Fibroblast of skin of abdomen (primary cell): ENCODE measurements at regions not wholly inside any gene's neighbourhood (a gene's known extent, or its start where the extent isn't known, plus 50 kb on each side); places are given as distances from the start of the nearest gene placed in this dataset.
A peak's percentile ranks its signal among the peaks of the same experiment; 100 is the strongest.
"Not testable (repeated sequence)": the region's sequence is repeated elsewhere in the genome, so short reads cannot be mapped to it uniquely, and the experiment has no call there.

Source experiments
- DNase-seq: peaks from one replicate; pipeline ENCODE4 v3.0.0-alpha.2; 2013

DNA sequence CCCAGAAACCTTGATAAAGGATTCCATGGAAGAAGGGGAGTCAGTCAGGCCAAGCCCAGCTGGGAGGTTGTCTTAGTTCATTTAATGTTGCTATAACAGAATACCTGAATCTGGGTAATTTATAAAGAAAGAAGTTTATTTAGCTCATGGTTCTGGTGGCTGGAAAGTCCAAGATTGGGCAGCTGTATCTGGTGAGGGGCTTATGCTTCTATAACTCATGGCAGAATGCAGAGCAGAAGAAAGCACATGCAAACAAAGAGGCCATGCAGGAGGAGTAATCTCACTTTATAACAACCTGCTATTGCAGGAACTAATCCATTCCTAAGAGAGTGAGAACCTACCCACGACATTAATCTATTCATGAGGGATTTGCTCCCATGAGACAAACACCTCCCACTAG, 54.2 kb upstream of the ANKRD1 start:
- DNase-seq: no peak

DNA sequence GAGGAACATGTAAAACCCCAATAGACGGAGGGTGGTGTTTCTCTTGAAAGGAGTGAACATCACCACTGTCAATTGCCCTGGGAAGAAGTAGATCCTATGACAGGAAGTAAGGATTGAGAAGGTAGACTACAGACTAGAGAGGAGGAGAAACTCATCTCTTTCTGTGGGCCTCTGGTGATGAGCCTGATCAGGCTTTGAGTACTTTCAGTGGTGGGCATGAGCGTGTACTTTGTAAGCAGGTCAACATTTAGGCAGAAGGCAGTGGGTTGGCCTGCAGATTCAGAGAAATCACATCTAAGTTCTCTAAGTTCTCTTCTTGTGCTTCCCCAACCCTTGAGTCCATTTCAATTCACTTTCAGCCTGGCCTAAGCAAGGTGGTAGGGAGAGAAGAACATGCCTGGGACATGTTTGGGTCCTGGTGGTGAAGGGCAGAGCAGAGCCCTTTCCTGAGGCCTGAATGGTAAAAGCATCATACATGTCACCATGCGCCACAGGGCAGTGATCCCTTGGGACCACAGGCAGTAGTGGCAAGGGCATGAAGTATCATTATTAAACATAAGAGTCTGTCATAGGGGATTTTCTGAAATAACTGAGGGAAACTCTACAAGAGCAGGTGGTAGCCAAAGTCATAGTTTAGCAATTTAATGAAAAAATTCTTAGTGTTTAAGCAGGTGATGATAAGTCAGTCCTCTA, 56.4 kb upstream of the ANKRD1 start:
- no peak for DNase-seq

DNA sequence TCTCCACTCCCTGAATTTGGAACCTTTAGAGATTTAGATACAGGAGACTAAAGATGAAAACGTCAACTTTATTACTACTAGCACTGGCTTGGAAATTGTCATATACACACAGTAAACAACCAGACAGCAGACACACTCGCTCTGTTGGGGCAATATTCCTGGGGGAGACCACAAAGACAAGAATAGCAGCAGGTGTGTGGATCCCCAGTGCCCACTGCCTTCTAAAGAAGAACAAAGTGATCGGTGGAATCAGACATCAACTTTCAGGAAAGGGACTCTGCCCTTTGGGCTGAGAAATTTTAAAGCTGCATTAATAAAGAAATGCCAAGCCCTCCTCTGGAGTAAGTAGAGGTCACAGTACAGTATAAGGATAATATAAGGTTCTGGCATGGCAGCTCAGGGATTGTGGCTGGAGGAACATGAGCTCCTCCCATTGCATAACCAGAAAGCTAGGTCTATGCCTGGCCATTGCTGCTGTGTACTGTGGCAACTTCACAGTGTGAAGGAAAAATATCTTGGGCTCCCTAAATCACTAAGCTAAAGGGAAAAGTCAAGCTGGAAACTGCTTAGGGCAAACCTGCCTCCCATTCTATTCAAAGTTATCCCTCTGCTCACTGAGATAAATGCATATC, 57.1 kb upstream of the ANKRD1 start:
- DNase-seq: no peak

DNA sequence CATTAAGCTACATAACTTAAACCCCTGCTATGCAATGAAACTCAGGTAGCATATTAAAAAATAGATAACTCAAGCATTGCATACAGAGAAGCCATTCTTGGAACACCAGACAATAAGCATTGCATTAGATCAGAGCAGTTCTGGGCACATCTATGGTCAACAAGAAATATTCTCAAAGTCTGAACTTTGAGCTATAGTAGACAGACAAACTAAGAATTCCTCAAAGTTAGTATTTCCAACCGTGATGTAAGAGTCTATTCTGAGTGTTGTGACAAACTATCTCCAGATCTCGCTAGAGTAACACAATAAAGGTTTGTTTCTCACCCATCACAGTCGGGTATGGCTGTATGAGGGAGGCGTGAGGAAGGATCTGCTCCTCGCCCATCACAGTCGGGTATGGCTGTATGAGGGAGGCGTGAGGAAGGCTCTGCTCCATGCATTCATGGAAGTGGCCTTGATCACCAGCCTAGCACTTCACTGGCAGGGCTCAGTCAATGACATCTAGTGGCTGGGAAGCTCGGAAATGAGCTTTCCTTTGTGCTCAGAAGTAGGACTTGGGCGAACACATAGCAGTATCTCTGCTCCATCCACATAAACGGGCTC, 61.6 kb upstream of the ANKRD1 start:
- no peak for DNase-seq

DNA sequence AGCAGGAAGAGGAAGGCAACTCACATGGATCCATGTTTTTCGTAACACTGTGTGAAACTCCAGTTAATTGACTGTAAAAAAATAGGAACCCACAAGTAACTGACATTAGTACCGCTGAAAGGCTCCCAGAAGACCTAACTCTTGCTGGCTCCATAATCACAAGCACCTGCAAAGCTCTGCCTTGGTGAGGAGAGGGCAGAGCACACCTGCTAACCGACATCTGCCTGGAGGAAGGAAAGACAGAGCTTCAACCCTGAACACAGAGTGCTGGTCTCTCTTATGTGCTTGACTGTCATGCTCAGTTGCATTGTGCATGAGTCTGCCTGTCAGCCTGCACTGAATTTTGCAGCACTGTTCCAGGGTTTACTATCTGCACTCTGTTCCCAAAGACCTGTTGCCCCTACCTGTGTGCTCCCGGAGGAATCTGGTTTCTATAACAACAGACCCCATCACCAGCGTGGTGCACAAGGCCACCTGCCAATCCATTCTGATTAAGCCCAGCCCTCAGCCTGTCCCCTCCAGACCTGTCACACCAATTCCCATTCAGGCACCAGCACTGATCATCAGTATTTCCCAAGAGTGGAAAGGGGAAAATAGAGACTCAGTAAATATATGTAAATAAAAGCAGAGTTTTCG, 63.1 kb upstream of the ANKRD1 start:
- DNase-seq: no peak

DNA sequence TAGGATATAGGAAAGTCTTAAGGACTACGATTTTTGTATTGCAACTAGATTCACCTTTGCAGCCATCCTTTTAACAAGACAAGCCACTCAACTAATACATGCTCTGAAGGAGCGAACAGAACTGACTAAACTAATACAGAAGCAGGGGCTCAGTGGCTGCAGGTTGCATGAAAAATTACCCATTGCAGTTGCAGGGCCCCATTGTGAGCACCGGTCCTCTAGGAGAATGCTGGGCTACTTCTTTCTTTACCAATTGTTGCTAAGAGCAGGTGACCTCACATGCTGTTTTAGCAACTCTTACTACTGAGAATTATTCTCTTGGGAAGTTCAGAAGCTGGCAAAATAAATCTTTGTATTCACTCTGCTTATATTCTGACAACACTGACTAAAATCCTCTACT, 64.0 kb upstream of the ANKRD1 start:
- DNase-seq: no peak

DNA sequence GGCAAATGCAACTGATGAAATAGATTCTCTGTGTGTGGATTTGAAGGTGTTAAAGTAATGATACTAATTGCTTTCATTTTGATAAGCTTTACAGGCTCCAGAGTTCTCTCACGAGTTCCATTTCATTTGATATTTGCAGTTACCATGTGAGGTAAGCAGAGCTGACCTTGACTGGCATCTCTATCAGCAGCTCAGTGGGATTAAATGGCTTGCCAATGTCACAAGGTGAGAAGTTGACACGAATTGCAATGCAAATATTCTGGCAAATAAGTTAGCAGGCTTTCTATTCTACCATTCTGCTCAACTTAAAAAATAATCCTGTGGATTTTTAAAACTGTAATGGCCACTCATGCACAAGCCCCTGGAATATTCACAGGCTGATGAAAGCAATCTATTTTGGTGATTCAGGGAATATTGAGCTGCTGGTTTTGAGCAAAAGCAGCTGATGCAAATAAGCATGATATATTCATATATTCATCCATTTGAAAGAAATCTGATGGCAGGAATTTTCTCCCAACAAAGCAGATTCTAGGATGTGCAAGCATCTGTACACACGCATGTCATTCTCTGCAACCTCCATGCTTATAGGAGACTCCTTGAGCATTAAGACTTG, 64.5 kb upstream of the ANKRD1 start:
- no peak for DNase-seq

DNA sequence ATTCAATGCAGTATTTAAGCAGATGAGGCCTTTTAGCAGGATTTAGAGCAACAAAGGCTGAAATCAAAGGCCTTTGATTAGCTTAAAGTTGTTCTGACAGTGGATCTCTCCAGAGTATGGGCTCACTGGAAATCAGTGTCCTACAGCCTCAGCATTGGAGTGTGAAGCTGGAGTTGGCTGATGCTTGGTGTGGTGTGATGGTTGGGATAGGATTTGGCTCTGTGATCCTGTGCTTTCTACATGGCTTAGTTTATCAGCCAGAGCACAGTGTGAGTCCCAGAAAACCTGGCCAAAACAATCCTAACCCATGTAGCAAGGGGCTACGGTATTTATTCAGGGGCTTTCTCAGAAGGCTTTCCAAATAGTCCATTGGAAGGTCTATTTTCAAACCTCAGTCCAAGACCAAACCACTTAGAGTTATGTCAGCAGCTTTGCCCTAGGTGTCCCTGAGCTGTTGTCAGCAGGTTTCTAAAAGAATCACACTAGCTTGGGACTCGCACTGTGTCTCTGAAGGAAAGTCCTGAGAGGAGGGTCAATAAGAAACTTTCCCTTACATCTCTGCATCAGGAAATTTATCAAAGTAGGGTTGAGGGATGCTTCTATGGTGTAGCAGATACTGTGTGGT, 65.4 kb upstream of the ANKRD1 start:
- DNase-seq: no peak

DNA sequence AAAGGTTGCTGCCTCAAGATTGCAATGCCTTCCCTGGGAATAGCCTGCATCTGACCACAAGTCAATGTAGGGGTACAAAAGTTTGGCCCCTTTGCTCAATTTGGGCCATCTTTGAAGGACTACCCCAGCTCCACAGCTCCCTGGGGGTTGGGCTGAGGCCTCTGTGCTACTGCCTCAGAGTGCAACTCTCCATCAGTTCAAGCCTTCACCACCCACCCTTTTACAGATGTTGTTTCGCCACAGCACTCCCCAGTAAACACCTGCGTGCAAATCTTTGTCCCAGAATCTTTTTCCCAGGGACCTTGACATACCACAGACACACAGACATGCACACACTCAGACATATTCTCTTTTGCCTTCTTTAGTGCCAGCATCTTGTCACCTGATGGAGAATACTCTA, 66.0 kb upstream of the ANKRD1 start:
- no peak for DNase-seq

DNA sequence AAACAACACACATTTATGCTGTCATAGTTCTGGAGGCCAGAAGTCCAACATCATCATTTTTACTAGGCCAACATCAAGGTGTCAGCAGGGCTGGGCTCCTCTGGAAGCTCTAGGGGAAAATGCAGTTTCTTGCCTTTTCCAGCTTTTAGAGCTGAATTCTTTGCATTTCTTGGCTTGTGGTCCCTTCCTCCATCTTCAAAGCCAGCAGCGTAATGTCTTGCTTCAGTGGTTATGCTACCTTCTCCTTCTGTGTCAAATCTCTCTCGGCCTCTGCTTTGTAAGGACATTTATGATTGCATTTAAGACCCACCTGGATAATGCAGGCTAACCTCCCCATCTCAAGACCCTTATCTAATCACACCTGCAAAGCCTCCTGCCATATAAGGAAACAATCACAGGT, 66.5 kb upstream of the ANKRD1 start:
- no peak for DNase-seq

DNA sequence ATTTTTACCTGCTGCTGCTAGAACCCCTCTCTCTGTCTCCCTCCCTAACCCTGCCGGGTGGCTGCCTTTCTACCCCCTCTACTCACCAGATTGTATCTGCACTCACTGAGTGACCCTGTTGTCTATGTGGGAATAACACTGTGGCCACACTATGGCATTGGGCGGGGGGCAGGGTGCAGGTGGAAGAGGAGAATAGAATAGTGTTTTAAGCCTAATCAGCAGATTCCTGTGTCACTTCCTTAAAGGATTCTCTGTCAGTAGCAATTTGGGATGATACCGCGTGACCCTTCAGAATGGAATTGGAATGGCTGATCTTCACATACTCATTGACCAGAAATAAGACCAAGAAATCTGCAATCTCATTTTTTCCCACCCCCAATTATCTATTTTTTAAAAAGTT, 67.1 kb upstream of the ANKRD1 start:
- DNase-seq: no peak

DNA sequence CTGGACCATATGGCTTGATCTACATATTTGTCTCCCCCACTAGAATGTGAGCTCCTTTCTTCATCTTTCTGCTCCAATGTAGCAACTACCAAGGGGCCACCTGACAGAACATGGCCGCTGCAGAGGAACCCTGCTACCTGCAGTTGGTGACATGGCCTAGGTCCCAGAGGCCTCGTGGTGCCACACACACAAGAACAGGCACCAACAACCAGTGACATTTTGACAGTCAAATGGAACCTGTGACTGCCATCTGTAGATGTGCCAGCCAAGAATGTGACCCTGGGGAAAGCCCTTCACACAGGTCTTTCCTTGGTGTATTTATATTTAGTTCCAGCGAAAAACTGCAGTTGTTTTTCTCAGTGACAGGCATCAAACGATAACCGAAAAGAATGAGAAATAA, 67.9 kb upstream of the ANKRD1 start:
- DNase-seq: no peak

DNA sequence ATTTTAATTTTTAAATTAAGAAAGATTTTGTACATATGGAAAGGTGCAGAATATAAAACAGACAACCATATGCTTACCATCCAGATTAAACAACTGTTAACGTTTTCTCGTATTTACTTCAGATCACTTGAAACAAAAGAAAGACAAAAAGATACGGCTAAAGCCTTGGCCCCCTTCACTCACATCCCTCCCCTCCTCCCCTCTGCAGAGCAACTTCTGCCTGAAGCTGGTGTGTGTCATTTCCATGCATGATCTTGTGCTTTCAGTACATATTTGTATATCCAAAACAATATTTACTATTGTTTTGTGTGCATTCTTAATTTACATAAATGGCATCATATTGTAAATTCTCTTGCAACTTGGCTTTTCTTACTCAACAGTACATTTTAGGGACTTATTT, 68.5 kb upstream of the ANKRD1 start:
- no peak for DNase-seq

DNA sequence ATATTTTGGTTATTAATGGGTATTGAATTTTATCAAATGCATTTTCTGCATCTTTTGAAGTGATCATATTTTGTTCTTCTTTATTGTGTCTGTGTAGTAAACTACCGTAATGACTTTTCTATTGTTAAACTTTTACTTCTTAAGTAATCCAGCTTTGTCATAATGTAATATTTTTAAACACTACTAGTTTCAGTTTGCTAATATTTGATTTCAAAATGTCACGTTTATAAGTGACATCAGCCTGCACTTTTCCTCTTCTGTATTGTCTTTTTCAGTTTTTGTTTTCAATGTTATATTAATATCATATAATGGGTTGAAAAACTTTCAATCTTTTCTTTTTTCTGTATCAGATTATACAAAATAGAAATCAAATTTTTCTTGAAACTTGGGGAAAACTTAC, 71.6 kb upstream of the ANKRD1 start:
- DNase-seq: no peak

DNA sequence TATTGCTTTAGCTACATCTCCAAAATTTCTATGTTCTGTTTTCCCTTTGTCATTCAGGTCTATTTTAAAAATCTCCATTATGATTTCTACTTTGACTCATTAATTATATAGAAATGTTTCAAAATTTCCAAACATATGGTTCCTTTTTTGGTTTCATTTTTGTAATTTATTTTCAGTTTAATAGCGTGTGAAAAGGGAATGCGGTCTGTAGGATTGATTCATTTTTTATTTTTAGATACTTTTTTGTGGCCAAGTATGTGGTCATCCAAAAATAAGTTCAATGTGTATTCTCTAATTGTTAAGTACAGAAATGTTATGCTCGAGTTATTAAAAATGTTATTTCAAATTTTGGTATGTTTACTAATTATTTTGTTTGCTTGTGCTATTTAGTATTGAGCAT, 72.5 kb upstream of the ANKRD1 start:
- DNase-seq: peak; percentile 38

DNA sequence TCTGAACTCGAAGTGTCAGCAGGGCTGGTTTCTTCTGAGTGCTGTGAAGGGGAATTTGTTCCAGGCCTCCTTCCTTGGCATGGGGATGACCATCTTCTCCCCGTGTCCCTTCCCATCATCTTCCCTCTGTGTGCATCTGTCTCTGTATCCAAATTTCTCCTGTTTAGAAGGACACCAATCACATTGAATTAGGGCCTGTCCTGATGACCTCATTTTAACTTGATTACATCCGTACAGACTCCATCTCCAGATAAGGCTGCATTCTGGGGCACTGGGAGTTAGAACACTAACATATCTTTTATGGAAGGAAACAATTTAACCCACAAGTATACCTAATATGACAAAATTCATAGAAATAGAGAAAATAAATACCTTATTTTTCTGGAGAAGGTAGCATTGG, 76.8 kb upstream of the ANKRD1 start:
- DNase-seq: no peak

DNA sequence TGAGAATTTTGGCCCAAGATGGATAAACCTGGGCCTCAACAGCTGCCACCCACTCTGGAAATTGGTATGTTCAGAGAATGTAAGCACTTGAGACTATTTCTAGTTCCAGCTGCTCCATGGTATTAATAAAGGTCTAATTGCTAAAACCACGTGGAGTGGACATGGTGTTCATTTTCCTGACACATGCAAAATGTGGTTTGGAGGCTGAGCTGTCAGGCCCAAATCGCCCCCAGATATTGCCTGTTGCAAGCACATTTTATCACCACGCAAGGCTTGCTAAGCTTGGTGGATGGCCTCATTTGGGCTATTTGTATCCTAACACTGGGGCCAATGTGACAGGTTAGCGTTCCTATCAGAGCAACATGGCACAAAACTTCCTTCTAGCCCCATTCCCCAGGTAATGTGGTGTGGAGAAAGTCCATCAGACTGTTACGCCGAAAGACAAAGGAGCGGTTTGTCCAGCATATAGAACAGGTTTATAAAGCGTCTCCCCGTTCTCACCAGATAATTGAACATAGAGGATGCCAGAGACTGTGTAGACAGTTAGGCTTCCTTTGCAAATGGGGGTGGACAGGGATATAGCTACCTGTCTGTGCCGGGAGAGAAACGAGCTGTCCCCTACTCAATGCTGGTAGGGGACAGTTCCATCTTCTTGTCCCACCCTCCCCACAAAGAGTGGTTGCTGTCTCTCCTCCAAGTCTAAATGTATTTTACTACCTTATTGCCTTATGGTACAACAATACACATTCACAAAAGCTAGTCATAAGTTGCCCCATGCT, 78.0 kb upstream of the ANKRD1 start:
- no peak for DNase-seq

DNA sequence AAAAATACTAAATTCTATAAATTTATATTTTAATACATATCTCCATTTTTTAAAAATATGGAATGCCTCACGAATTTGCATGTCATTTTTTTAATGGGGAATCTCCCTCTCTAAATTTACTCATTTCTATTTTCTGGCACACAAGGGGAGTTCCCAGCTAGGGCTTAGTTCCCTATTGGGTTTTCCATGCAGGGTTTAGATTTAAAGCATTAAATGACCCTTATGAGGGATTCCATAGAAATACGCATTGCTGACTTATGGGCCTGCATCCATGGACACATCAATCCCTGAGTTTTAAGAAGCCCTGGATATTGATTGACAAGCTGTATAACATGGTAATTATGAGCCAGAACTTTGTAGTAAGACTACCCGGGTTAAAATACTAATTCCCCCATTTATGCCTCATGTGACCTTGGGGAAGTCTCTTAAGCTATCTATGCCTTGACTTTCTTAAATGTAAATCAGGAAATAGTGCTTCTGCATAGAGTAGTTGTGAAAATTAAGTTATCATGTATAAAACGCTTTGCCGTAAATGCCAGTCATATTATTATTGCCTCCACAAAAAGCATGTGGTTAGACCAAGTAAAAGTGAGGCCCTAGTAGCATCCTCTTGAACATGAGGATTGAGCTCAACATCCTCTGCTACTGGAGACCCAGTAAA, 78.8 kb upstream of the ANKRD1 start:
- DNase-seq: no peak

DNA sequence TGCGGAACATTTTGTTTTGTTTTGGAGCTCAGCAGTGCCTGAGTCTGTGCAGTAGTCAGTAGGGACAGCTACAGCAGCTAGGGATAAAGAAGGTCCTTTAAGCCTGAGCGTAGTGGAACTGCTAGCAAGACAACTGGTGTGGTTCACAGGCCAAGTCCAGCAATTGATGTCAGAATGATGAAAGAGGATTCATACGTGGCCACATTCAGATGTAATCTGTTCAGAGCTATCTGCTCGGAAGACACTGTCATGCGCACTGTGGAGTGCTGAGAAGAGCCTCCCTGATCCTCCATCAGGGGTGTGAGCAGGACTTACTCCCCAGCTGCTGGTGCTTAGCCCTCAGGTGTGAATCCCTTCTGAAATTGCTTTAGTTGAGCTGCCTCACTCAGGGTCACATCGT, 79.6 kb upstream of the ANKRD1 start:
- no peak for DNase-seq

DNA sequence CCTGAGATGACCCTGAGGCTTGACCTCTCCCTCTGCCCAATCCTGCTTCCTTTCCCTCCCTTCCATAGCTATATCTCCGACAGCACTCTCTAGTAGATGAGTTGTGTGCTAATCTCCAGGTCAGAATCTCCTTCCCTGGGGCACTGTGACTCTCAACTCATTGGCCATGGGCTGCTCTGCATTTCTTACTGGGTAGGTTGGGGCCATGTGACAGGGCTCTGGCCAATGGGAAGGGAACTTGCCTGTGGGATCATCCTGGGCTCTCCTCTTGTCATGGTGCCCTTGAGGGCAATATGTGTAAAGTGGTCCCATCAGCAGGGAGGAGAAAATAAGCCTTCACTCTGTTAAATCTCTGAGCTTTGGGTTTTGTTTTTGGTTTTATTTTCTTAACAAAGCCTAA, 80.1 kb upstream of the ANKRD1 start:
- DNase-seq: no peak

DNA sequence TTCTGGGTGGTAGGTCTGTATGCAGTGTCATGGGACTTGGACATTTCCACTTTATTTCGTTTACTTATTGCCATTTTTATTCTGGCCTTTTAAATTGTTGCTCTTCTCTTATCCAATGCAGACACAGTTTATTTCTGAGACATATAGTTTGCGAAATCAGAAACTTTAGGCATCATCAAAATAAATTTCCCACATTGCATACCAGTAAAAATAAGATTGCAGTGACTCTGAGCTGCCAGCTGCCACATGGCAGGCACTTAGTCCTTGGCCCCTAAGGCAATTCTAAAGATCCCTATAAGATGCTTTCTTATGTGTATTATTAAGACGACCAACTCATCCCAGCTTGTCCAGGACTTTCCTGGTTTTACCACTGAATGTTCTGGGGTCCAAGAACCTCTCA, 81.8 kb upstream of the ANKRD1 start:
- DNase-seq: no peak

DNA sequence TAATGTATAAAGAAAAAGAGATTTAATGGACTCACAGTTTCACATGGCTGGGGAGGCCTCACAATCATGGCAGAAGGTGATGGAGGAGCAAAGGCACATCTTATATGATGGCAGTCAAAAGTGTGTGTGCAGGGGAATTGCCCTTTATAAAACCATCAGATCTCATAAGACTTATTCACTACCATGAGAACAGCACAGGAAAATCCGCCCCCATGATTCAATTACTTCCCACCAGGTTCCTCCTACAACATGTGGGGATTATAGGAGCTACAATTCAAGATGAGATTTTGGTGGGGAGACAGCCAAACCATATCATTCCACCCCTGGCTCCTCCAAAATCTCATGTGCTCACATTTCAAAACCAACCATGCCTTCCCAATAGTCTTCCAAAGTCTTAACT, 82.5 kb upstream of the ANKRD1 start:
- not testable (repeated sequence) for DNase-seq
